BE2C (cell line): ENCODE measurements at regions not wholly inside any gene's neighbourhood (a gene's known extent, or its start where the extent isn't known, plus 50 kb on each side); places are given as distances from the start of the nearest gene placed in this dataset.

ENCODE experiments used
- DNase-seq: peaks from one replicate; pipeline ENCODE4 v3.0.0-alpha.2; 2020
- H3K27me3 ChIP-seq: fragments of 250-450 bp; sonication (Bioruptor Pico); 2 replicates; pipeline ENCODE4 v1.5.1; 2020; ENCODE audit warnings: mild to moderate bottlenecking
- H3K36me3 ChIP-seq: fragments of 250-450 bp; sonication (Bioruptor Pico); 2 replicates; pipeline ENCODE4 v1.5.1; 2020; ENCODE audit warnings: mild to moderate bottlenecking
- H3K4me1 ChIP-seq: fragments of 250-450 bp; sonication (Bioruptor Pico); 2 replicates; pipeline ENCODE4 v1.5.1; 2020
- H3K4me3 ChIP-seq: 2 replicates; pipeline ENCODE4 v1.5.1; 2011; ENCODE audit warnings: low read depth, low read length
- H3K9me3 ChIP-seq: fragments of 250-450 bp; sonication (Bioruptor Pico); 2 replicates; pipeline ENCODE4 v1.5.1; 2020
- TF ChIP-seq, protein P1 (sequence below): IDR thresholded peaks from 2 replicates; pipeline ENCODE4 v1.5.1; 2012; ENCODE audit warnings: mild to moderate bottlenecking, low read depth, low read length

DNA sequence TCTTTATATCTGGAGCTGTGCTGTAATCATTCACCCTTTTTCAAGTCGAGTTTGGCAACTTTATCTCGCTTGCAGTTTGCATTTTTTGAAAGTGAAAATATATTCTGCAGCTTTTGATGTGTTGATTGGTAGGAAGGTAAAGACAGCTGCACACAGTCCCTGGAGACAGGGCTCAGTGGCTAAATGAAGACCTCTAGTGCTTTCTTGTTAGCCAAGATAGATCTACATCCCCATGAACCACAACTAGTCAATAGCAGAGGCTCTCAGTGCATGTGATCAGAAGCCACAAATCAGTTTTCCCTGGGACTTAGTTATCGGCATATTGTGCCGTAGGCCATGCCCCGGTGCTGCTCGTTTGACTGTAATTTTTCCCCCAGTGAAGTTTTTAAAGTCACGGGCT is 587.7 kb upstream of the PITX2 start:
- H3K4me1 ChIP-seq, result peaks cover 7% of the 10 kb centered on the region
- H3K9me3 ChIP-seq, result no peaks in the 10 kb centered on the region
- TF ChIP-seq, protein P1, sequence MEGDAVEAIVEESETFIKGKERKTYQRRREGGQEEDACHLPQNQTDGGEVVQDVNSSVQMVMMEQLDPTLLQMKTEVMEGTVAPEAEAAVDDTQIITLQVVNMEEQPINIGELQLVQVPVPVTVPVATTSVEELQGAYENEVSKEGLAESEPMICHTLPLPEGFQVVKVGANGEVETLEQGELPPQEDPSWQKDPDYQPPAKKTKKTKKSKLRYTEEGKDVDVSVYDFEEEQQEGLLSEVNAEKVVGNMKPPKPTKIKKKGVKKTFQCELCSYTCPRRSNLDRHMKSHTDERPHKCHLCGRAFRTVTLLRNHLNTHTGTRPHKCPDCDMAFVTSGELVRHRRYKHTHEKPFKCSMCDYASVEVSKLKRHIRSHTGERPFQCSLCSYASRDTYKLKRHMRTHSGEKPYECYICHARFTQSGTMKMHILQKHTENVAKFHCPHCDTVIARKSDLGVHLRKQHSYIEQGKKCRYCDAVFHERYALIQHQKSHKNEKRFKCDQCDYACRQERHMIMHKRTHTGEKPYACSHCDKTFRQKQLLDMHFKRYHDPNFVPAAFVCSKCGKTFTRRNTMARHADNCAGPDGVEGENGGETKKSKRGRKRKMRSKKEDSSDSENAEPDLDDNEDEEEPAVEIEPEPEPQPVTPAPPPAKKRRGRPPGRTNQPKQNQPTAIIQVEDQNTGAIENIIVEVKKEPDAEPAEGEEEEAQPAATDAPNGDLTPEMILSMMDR, result no peak
- H3K27me3 ChIP-seq, result no peaks in the 10 kb centered on the region
- H3K36me3 ChIP-seq, result no peaks in the 10 kb centered on the region
- H3K4me3 ChIP-seq, result peak overlapping the region; percentile 41
- peak; percentile 41 for DNase-seq

DNA sequence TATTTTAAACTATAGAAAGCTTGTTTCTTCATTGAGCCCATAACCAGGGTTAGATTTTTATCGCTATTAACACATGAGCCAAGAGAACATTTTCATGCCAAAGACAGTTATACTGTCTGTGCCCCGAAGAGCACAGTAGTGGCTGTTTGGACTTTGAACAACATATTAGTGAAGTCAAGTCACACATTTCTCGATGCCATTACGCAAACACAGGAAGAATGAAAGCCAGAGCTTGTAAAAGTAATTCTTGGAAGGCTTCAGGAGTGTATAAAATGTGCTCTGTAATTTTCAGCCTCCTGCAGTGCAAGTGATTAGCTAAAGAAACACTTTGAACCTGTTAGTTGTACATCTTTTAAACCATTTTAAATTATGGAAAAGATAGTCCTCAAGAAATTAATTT is 590.7 kb upstream of the PITX2 start:
- no peak for DNase-seq
- H3K27me3 ChIP-seq, result no peaks in the 10 kb centered on the region
- no peaks in the 10 kb centered on the region for H3K36me3 ChIP-seq
- no peak overlapping the region for H3K4me3 ChIP-seq
- no peaks in the 10 kb centered on the region for H3K9me3 ChIP-seq
- peaks cover 7% of the 10 kb centered on the region for H3K4me1 ChIP-seq
- TF ChIP-seq, protein P1, result no peak

DNA sequence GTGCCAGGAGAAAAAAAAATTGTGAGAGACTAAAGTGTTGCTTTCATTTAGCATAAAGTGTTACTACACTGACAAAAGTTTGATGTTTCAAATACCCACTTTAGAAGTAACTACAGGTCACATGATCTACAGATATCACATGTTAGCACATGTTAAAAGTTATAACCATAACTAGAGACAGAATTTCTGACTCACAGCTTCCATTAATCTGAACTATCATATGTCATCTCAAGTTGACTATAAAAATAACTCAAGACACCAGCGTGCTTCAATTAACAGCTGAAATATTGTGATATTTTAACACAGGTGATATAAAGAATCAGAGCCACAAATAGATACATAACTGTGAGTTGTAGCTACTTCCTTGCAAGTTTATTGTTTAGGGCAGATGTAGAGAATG is 591.5 kb upstream of the PITX2 start:
- Histone ChIP-seq H3K4me1 (peaks cover 7% of the 10 kb centered on the region), H3K9me3 (no peaks in the 10 kb centered on the region), H3K36me3 (no peaks in the 10 kb centered on the region), H3K4me3 (no peak overlapping the region), H3K27me3 (no peaks in the 10 kb centered on the region)
- TF ChIP-seq, protein P1, result no peak
- DNase-seq, result no peak

DNA sequence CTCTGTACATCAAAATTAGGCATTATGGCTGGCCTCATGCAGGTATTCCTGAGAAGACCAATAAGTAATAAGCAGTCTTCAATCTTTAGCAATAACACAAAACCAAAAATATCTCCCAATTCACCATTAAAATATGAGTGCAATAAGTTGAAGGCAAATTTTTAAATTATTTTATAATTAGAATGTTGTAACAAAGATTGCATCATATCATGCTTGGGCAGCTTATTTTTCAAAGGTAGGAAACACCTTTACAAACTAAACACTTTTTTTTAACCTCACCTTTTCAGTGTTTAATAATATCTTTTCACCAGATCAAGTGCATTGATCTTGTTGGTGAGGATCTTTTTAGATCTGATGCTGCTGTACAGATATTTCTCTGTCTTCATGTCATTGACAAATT is 592.9 kb upstream of the PITX2 start:
- TF ChIP-seq, protein P1, result no peak
- Histone ChIP-seq H3K27me3 (no peaks in the 10 kb centered on the region), H3K9me3 (no peaks in the 10 kb centered on the region), H3K4me1 (no peaks in the 10 kb centered on the region), H3K4me3 (no peak overlapping the region), H3K36me3 (no peaks in the 10 kb centered on the region)
- DNase-seq, result no peak

DNA sequence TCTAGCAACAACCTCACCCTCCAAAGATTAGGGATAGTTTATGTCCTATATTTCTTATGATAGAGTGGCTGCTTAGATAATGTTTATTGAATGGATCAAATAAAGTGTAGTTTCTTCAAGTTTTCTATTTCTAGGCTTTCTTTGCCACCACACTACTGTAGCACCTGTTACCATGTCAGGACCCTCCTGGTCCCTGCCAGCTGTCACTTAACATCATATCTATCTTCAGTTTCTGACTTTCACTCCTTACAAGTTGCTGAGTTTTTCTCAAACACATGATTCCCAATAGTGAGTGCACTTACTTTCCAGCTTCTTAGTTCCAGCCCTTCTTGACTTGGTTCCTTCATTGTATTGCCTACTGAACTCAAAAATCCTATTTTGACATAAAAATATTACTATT is 593.9 kb upstream of the PITX2 start:
- Histone ChIP-seq H3K4me3 (no peak overlapping the region), H3K9me3 (no peaks in the 10 kb centered on the region), H3K4me1 (no peaks in the 10 kb centered on the region), H3K36me3 (no peaks in the 10 kb centered on the region), H3K27me3 (no peaks in the 10 kb centered on the region)
- no peak for DNase-seq
- TF ChIP-seq, protein P1, result no peak

DNA sequence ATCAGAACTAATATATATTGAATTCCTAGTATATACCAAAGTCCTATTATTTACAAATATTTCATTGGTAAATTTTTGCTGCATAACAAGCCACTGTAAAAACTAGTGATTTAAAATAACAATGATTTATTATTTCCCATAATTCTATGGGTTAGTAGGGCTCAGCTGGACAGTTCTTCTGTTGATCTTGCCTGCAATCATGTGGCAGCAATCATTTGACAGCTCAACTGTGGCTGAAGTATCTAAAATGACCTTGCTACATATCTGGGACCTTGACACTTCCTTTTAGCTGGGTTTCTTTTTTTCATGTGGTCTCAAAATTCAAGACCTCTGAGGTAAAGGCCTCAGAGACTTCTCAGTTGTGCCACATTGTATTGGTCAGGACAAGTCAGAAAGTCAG is 598.5 kb upstream of the PITX2 start:
- no peaks in the 10 kb centered on the region for H3K9me3 ChIP-seq
- H3K36me3 ChIP-seq, result no peaks in the 10 kb centered on the region
- H3K27me3 ChIP-seq, result no peaks in the 10 kb centered on the region
- H3K4me3 ChIP-seq, result no peak overlapping the region
- DNase-seq, result no peak
- TF ChIP-seq, protein P1, result no peak
- no peaks in the 10 kb centered on the region for H3K4me1 ChIP-seq
